ENCODE measurements at regions not wholly inside any gene's neighbourhood (a gene's known extent, or its start where the extent isn't known, plus 50 kb on each side); places are given as distances from the start of the nearest gene placed in this dataset.

- Histone ChIP-seq H3K4me1 (ENCODE audit: insufficient read depth, low read length) (no peaks in the 10 kb centered on the region), H4K20me1 (ENCODE audit: insufficient read depth, low read length) (no peaks in the 10 kb centered on the region), H2AFZ (ENCODE audit: low read length) (no peak overlapping the region), H3K9ac (ENCODE audit: insufficient read depth, low read depth, low read length) (no peak overlapping the region), H3K4me2 (ENCODE audit: low read depth, low read length) (no peak overlapping the region), H3K27me3 (ENCODE audit: control insufficient read depth in 1 of 2, insufficient read depth in 2 of 2, low read length in 2 of 2) (peaks cover 0 to 32% of the 10 kb centered on the region in 2 experiments; a peak in 4 of 5 replicates), H3K4me3 (replicated peaks in 1 of 3; ENCODE audit: insufficient read depth in 1 of 3, low read depth in 2 of 3, low read length in 3 of 3) (no peak overlapping the region), H3K36me3 (replicated peaks in 1 of 2; ENCODE audit: control insufficient read depth in 1 of 2, insufficient read depth in 2 of 2, low read length in 2 of 2) (no peaks in the 10 kb centered on the region), H3K27ac (ENCODE audit: extremely low read length, insufficient read depth, low read length) (no peak overlapping the region), H3K79me2 (ENCODE audit: insufficient read depth, low read length) (no peaks in the 10 kb centered on the region), H3K9me3 (ENCODE audit: low read length) (no peaks in the 10 kb centered on the region)
- no peak for DNase-seq (ENCODE audit: low spot score)
- BruUV-seq (replicated peaks) = no TSS peak
- ATAC-seq = no peak
- ChIA-PET POLR2A (no interaction called here), CTCF (ENCODE audit: low intra/inter-chr PET ratio, low total read pairs) (no interaction called here)
- 3% methylated on average over 6 of the region's 12 CpGs for WGBS (ENCODE audit: low lambda C conversion rate)
- in situ Hi-C loops (cut with HindIII; ENCODE audit: extremely low pct_ligation_motif_present, low pct_unique_long_range_greater_than_20kb) (no loop called here), intact Hi-C loops (cut with micrococcal nuclease; ENCODE audit: unreplicated experiment) (no loop called here)
- no peak for FAIRE-seq
- no peak for TF ChIP-seq REXO4 (CRISPR knock-in tag; IDR thresholded peaks at IDR 0.05; ENCODE audit: borderline replicate concordance)
- TF ChIP-seq CREB3 (CRISPR knock-in tag; IDR thresholded peaks at IDR 0.05) = no peak
- TF ChIP-seq ZBTB49 (CRISPR knock-in tag; IDR thresholded peaks at IDR 0.05; ENCODE audit: borderline replicate concordance) = no peak
- TF ChIP-seq TFDP1 (CRISPR knock-in tag; IDR thresholded peaks at IDR 0.05; ENCODE audit: borderline replicate concordance) = no peak
- TF ChIP-seq ELF4 (CRISPR knock-in tag; IDR thresholded peaks at IDR 0.05; ENCODE audit: borderline replicate concordance) = no peak
- no peak for TF ChIP-seq ZKSCAN5 (CRISPR knock-in tag; IDR thresholded peaks at IDR 0.05)
- TF ChIP-seq MLLT10 (CRISPR knock-in tag; IDR thresholded peaks at IDR 0.05) = no peak
- no peak for TF ChIP-seq TAF1 (CRISPR knock-in tag; IDR thresholded peaks at IDR 0.05)
- TF ChIP-seq MTF2 (CRISPR knock-in tag; IDR thresholded peaks at IDR 0.05; ENCODE audit: borderline replicate concordance) = no peak
- TF ChIP-seq NRL (CRISPR knock-in tag; IDR thresholded peaks at IDR 0.05; ENCODE audit: borderline replicate concordance) = no peak
- TF ChIP-seq ZNF343 (CRISPR knock-in tag; IDR thresholded peaks at IDR 0.05) = no peak
- no peak for TF ChIP-seq RERE (CRISPR knock-in tag; IDR thresholded peaks at IDR 0.05; ENCODE audit: low read depth)
These were observed 418.5 kb upstream of the MGMT start for GRCh38 chr10:129048513-129048912.

All from HepG2 (cell line).